ENCODE measurements at regions not wholly inside any gene's neighbourhood (a gene's known extent, or its start where the extent isn't known, plus 50 kb on each side); places are given as distances from the start of the nearest gene placed in this dataset.
A peak's percentile ranks its signal among the peaks of the same experiment; 100 is the strongest.
"Not testable (repeated sequence)": the region's sequence is repeated elsewhere in the genome, so short reads cannot be mapped to it uniquely, and the experiment has no call there.

DNA sequence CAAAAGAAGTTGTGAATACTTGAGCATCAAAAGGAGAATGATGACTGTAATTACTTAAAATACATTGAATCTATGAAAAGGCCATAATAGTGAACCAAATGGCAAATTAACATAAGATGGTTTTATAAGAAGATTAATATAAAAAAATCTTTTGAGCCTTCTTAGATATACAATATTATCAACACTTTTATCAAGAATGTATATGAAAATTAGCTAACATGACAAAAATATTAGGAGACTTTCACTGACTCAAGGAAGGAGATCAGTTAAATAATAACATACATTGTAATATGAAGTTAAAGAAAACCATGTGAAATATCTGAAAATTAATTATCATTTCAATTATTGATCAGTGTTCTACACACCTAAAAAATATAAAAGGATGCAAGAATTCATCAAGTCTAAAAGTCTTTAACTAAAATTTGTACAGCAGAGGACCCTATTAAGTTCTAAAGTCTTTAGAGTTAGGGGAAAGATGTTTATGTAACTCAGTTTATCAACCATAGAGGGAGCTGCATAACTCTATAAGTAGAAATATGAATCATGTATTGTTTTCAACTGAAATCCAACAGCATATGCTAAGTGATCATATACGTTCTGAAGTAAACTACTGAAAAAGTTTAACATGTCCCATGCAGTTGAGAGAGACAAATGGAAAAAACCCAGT is 756.1 kb upstream of the MIR17HG start:
- TF ChIP-seq, protein P1, sequence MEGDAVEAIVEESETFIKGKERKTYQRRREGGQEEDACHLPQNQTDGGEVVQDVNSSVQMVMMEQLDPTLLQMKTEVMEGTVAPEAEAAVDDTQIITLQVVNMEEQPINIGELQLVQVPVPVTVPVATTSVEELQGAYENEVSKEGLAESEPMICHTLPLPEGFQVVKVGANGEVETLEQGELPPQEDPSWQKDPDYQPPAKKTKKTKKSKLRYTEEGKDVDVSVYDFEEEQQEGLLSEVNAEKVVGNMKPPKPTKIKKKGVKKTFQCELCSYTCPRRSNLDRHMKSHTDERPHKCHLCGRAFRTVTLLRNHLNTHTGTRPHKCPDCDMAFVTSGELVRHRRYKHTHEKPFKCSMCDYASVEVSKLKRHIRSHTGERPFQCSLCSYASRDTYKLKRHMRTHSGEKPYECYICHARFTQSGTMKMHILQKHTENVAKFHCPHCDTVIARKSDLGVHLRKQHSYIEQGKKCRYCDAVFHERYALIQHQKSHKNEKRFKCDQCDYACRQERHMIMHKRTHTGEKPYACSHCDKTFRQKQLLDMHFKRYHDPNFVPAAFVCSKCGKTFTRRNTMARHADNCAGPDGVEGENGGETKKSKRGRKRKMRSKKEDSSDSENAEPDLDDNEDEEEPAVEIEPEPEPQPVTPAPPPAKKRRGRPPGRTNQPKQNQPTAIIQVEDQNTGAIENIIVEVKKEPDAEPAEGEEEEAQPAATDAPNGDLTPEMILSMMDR (IDR thresholded peaks at IDR 0.05), result no peak
- Histone ChIP-seq H3K4me3 (no peak overlapping the region), H3K27ac (no peak overlapping the region), H3K4me1 (no peaks in the 10 kb centered on the region), H3K36me3 (no peaks in the 10 kb centered on the region), H3K27me3 (no peaks in the 10 kb centered on the region), H3K9me3 (no peaks in the 10 kb centered on the region)
- 70 to 83% methylated on average over 1 of the region's 1 CpG for WGBS, 2 donors
- FAIRE-seq (no peak), DNase-seq (no peak), ATAC-seq (no peak)
- intact Hi-C loops (cut with DNase I), result no loop called here

DNA sequence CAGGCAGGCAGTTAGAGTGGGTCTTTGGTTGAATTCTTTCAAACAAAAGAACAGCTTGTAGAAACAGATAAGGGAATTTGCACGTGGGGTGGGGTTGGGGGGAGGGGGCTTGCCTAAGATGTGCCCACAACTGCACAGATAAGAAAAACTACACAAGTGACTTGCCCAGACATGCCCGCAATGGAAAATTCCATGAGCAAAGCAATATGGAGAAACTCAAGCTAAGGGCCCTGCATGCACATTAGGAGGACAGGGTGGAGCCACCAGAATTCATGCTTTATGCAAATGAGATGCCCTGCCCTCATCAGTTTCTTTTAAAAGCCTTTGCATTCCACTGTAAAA is 755.6 kb upstream of the MIR17HG start:
- Histone ChIP-seq H3K27me3 (no peaks in the 10 kb centered on the region), H3K4me1 (no peaks in the 10 kb centered on the region), H3K27ac (no peak overlapping the region), H3K9me3 (no peaks in the 10 kb centered on the region), H3K36me3 (no peaks in the 10 kb centered on the region), H3K4me3 (no peak overlapping the region)
- WGBS, 2 donors, result 50 to 54% methylated on average over 2 of the region's 2 CpGs
- FAIRE-seq, result no peak
- no peak for ATAC-seq
- TF ChIP-seq, protein P1 (IDR thresholded peaks at IDR 0.05), result no peak
- no peak for DNase-seq
- intact Hi-C loops (cut with DNase I), result no loop called here

GRCh38 chr13:90592943-90593342 is 754.5 kb upstream of the MIR17HG start:
- FAIRE-seq, result peak; percentile 26
- H3K9me3 ChIP-seq, result no peaks in the 10 kb centered on the region
- H3K27ac ChIP-seq, result no peak overlapping the region
- no peak for ATAC-seq
- no peaks in the 10 kb centered on the region for H3K4me1 ChIP-seq
- H3K36me3 ChIP-seq, result no peaks in the 10 kb centered on the region
- no peaks in the 10 kb centered on the region for H3K27me3 ChIP-seq
- TF ChIP-seq, protein P1 (IDR thresholded peaks at IDR 0.05), result no peak
- intact Hi-C loops (cut with DNase I), result no loop called here
- H3K4me3 ChIP-seq, result no peak overlapping the region
- DNase-seq, result no peak
- 78 to 81% methylated on average over 1 of the region's 1 CpG for WGBS, 2 donors

DNA sequence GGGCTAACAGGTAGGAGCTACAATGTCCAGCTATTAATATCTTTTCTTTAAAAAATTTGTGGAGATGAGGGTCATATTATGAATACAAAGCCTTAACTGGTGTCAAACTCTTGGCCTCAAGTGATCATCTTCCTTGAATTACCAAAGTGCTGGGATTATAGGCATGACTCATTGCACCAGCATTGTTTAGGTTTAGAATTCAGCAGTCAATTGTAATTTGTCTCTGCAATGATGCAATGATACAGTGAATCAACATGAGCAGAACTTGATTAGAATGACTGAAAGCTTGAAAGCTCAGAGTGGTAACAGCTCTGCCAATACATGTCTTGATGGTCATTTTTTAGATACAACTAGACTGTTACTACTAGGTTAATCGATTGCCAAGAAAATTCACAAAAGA is 752.8 kb upstream of the MIR17HG start:
- intact Hi-C loops (cut with DNase I), result no loop called here
- FAIRE-seq, result no peak
- 91 to 92% methylated on average over 1 of the region's 1 CpG for WGBS, 2 donors
- H3K4me1 ChIP-seq, result no peaks in the 10 kb centered on the region
- H3K27me3 ChIP-seq, result no peaks in the 10 kb centered on the region
- TF ChIP-seq, protein P1 (IDR thresholded peaks at IDR 0.05), result no peak
- DNase-seq, result no peak
- H3K27ac ChIP-seq, result no peak overlapping the region
- no peak overlapping the region for H3K4me3 ChIP-seq
- no peak for ATAC-seq
- no peaks in the 10 kb centered on the region for H3K36me3 ChIP-seq
- H3K9me3 ChIP-seq, result no peaks in the 10 kb centered on the region

DNA sequence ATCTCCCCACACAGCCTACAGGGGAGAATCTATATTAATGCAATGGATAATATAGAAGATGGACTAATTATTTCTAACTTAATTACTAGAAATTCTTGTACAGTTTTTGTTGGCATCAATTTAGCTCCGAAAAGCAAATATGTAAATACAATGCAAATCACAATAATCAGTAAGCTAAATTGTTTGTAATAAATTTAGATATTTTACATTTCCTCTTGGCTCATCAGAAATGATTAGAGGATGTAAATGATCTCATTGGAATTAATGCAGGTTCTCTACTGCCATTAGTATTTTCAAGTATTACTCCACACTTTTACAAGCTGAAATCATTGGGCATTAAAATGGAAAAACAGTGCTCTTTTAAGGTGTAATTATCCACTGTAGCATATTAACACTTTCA is 741.8 kb upstream of the MIR17HG start:
- Histone ChIP-seq H3K27ac (no peak overlapping the region), H3K4me3 (no peak overlapping the region), H3K9me3 (no peaks in the 10 kb centered on the region), H3K4me1 (no peaks in the 10 kb centered on the region), H3K27me3 (no peaks in the 10 kb centered on the region), H3K36me3 (no peaks in the 10 kb centered on the region)
- DNase-seq, result no peak
- TF ChIP-seq, protein P1 (IDR thresholded peaks at IDR 0.05), result no peak
- WGBS, 2 donors, result 86 to 97% methylated on average over 1 of the region's 1 CpG
- no peak for ATAC-seq
- FAIRE-seq, result no peak
- intact Hi-C loops (cut with DNase I), result no loop called here

DNA sequence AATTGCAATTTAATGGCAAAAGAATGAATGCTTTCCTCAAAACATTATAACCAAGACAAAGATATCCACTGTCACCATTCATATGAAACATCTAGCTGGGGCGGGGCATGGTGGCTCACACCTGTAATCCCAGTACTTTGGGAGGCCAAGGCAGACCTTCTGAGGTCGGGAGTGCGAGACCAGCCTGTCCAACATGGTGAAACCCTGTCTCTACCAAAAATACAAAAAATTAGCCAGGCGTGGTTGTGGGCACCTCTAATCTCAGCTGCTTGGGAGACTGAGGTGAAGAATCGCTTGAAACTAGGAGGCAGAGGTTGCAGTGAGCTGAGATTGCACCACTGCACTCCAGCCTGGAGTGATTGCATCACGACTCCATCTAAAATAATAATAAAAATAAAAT is 740.6 kb upstream of the MIR17HG start:
- H3K9me3 ChIP-seq; intact Hi-C loops (cut with DNase I); FAIRE-seq; ATAC-seq; H3K4me3 ChIP-seq; H3K36me3 ChIP-seq; DNase-seq; H3K27me3 ChIP-seq; H3K4me1 ChIP-seq; H3K27ac ChIP-seq: not testable (repeated sequence)
- 88 to 93% methylated on average over 6 of the region's 6 CpGs for WGBS, 2 donors
